Neural cell (in vitro differentiated cells): ENCODE measurements at regions not wholly inside any gene's neighbourhood (a gene's known extent, or its start where the extent isn't known, plus 50 kb on each side); places are given as distances from the start of the nearest gene placed in this dataset.

Experiments used
- EP300 ChIP-seq: fragments of 450-650 bp; conservative IDR thresholded peaks from 2 replicates; pipeline ENCODE4 v1.6.1; 2014; ENCODE audit warnings: antibody characterized with exemption, mild to moderate bottlenecking, moderate library complexity; ENCODE audit not compliant: poor library complexity, severe bottlenecking
- RAD21 ChIP-seq: fragments of 450-650 bp; conservative IDR thresholded peaks from 2 replicates; pipeline ENCODE4 v1.6.1; 2014; ENCODE audit warnings: antibody characterized with exemption, mild to moderate bottlenecking, moderate library complexity
- REST ChIP-seq: IDR thresholded peaks from 2 replicates; pipeline ENCODE4 v1.6.1; 2012; ENCODE audit warnings: borderline replicate concordance
- TAF1 ChIP-seq: IDR thresholded peaks from 2 replicates; pipeline ENCODE4 v1.6.1; 2012; ENCODE audit warnings: low read depth
- TF ChIP-seq, protein P1 (sequence below): fragments of 450-650 bp; IDR thresholded peaks from 2 replicates; pipeline ENCODE4 v1.5.1; 2014; ENCODE audit warnings: antibody characterized with exemption, mild to moderate bottlenecking, moderate library complexity; ENCODE audit not compliant: poor library complexity, severe bottlenecking

GRCh38 chr3:111369958-111370357 is 172.0 kb upstream of the CD96 start:
- TF ChIP-seq RAD21 (no peak), EP300 (no peak), TAF1 (no peak), REST (no peak)
- TF ChIP-seq, protein P1, sequence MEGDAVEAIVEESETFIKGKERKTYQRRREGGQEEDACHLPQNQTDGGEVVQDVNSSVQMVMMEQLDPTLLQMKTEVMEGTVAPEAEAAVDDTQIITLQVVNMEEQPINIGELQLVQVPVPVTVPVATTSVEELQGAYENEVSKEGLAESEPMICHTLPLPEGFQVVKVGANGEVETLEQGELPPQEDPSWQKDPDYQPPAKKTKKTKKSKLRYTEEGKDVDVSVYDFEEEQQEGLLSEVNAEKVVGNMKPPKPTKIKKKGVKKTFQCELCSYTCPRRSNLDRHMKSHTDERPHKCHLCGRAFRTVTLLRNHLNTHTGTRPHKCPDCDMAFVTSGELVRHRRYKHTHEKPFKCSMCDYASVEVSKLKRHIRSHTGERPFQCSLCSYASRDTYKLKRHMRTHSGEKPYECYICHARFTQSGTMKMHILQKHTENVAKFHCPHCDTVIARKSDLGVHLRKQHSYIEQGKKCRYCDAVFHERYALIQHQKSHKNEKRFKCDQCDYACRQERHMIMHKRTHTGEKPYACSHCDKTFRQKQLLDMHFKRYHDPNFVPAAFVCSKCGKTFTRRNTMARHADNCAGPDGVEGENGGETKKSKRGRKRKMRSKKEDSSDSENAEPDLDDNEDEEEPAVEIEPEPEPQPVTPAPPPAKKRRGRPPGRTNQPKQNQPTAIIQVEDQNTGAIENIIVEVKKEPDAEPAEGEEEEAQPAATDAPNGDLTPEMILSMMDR: no peak
